ENCODE measurements at regions not wholly inside any gene's neighbourhood (a gene's known extent, or its start where the extent isn't known, plus 50 kb on each side); places are given as distances from the start of the nearest gene placed in this dataset. TPM values are rescaled to one million over a fixed set of nuclear protein-coding genes. Genes with fewer than 3 reads are reported as not detected.
"Not testable (repeated sequence)": the region's sequence is repeated elsewhere in the genome, so short reads cannot be mapped to it uniquely, and the experiment has no call there.

- no peak for ATAC-seq
Observed at GRCh38 chr5:87211676-87212075, 56.0 kb upstream of the RASA1 start.

GRCh38 chr5:87212183-87212582, 55.5 kb upstream of the RASA1 start:
- POLR2A ChIA-PET; CTCF ChIA-PET; H3K4me1 Mint-ChIP-seq (ENCODE audit: low read depth); H3K9me3 Mint-ChIP-seq; H3K27me3 Mint-ChIP-seq; DNase-seq; ATAC-seq; H3K27ac Mint-ChIP-seq; H3K4me3 Mint-ChIP-seq; H3K36me3 Mint-ChIP-seq (ENCODE audit: low read depth); intact Hi-C loops (cut with micrococcal nuclease): not testable (repeated sequence)

More at GRCh38 chr5:87211676-87212075, 56.0 kb upstream of the RASA1 start:
- POLR2A ChIA-PET, result no interaction called here
- no peaks in the 10 kb centered on the region for H3K27me3 Mint-ChIP-seq
- H3K36me3 Mint-ChIP-seq (ENCODE audit: low read depth), result no peaks in the 10 kb centered on the region
- peaks cover 4% of the 10 kb centered on the region for H3K9me3 Mint-ChIP-seq
- no peak overlapping the region for H3K27ac Mint-ChIP-seq
- CTCF ChIA-PET, result no interaction called here
- H3K4me3 Mint-ChIP-seq, result no peak overlapping the region
- intact Hi-C loops (cut with micrococcal nuclease), result no loop called here
- H3K4me1 Mint-ChIP-seq (ENCODE audit: low read depth), result peaks cover 9% of the 10 kb centered on the region
- DNase-seq, result no peak
- TF ChIP-seq CTCF (IDR thresholded peaks at IDR 0.05), result no peak

- H3K9me3 Mint-ChIP-seq; H3K27ac Mint-ChIP-seq; H3K4me3 Mint-ChIP-seq; H3K4me1 Mint-ChIP-seq (ENCODE audit: low read depth); ATAC-seq; DNase-seq; H3K27me3 Mint-ChIP-seq; H3K36me3 Mint-ChIP-seq (ENCODE audit: low read depth); intact Hi-C loops (cut with micrococcal nuclease): not testable (repeated sequence)
- ChIA-PET POLR2A (interaction anchor here (0.7 kb wide), 1 partner anchor 38 kb away, joined by 3 read pairs; no protein-coding TSS in a partner anchor), CTCF (interaction anchor here (0.9 kb wide), 1 partner anchor 104 kb away, joined by 3 read pairs; no protein-coding TSS in a partner anchor)
Observed at GRCh38 chr5:87217480-87217879, 50.2 kb upstream of the RASA1 start.

Small RNA genes lying in the stretch of these regions (microRNA-seq; reads per million reads assigned to microRNA genes)
- not detected for gene MIR4280 (ENCODE audit: borderline microRNAs expressed, borderline replicate concordance)
